Natural killer cell (primary cell): ENCODE measurements at regions not wholly inside any gene's neighbourhood (a gene's known extent, or its start where the extent isn't known, plus 50 kb on each side); places are given as distances from the start of the nearest gene placed in this dataset.

ENCODE experiments used
- ATAC-seq, 3 donors: fragments of 150-1000 bp in 2 of 3; fragments of 200-7000 bp in 1 of 3; cut with Tn5 transposase; 1 replicate in 1 of 3; 2 replicates in 2 of 3; pipeline ENCODE4 v1.10.0; 2021; ENCODE audit warnings: mild to moderate bottlenecking in 2 of 3, moderate library complexity in 2 of 3
- DNase-seq, 2 donors: peaks; one replicate each; pipeline versions ENCODE4 v3.0.0 to v3.0.0-alpha.2; 2013 to 2021; ENCODE audit warnings: mixed read lengths in 1 of 2
- H3K27ac ChIP-seq: one replicate; pipeline ENCODE4 v1.5.1; 2013; ENCODE audit warnings: mild to moderate bottlenecking, low read length
- H3K27me3 ChIP-seq: one replicate; pipeline ENCODE4 v1.6.1; 2013; ENCODE audit warnings: low read length; ENCODE audit not compliant: control insufficient read depth, insufficient read depth
- H3K36me3 ChIP-seq: one replicate; pipeline ENCODE4 v1.6.1; 2013; ENCODE audit warnings: low read length; ENCODE audit not compliant: control insufficient read depth, insufficient read depth
- H3K4me1 ChIP-seq: one replicate; pipeline ENCODE4 v1.6.1; 2013; ENCODE audit warnings: low read length; ENCODE audit not compliant: control insufficient read depth, insufficient read depth
- H3K4me3 ChIP-seq: one replicate; pipeline ENCODE4 v1.5.1; 2013; ENCODE audit warnings: low read length
- H3K9me3 ChIP-seq: one replicate; pipeline ENCODE4 v1.6.1; 2013; ENCODE audit warnings: low read length; ENCODE audit not compliant: control insufficient read depth, insufficient read depth
- H3K27ac Mint-ChIP-seq, 2 donors: one replicate each; pipeline ENCODE4 v1.8.0; 2022; ENCODE audit warnings: mild to moderate bottlenecking in 2 of 2, mixed read lengths in 2 of 2, moderate library complexity in 1 of 2
- H3K27me3 Mint-ChIP-seq, 2 donors: one replicate each; pipeline ENCODE4 v1.8.0; 2022; ENCODE audit warnings: low read depth in 2 of 2, mixed read lengths in 2 of 2
- H3K36me3 Mint-ChIP-seq: one replicate; pipeline ENCODE4 v1.8.0; 2022; ENCODE audit warnings: mixed read lengths
- H3K4me1 Mint-ChIP-seq, 2 donors: one replicate each; pipeline ENCODE4 v1.8.0; 2022; ENCODE audit warnings: mixed read lengths in 2 of 2
- H3K4me3 Mint-ChIP-seq: one replicate; pipeline ENCODE4 v1.8.0; 2022; ENCODE audit warnings: mild to moderate bottlenecking, moderate library complexity, mixed read lengths
- H3K9me3 Mint-ChIP-seq, 2 donors: one replicate each; pipeline ENCODE4 v1.8.0; 2022; ENCODE audit warnings: mixed read lengths in 2 of 2
- WGBS: methylation state at CpG from one replicate; pipeline ENCODE4 v1.1.7; 2013; ENCODE audit warnings: missing lambda C conversion rate; ENCODE audit not compliant: insufficient coverage; 5-methylcytosine and 5-hydroxymethylcytosine counted together
- intact Hi-C: fragments of 100-400 bp; cut with micrococcal nuclease; formaldehyde crosslinking; loops from one replicate; pipeline ENCODE4 v1.14.2; 2022
- TF ChIP-seq, protein P1 (sequence below): fragments of 200-600 bp; IDR thresholded peaks from one replicate; pipeline ENCODE4 v1.8.0; 2022; ENCODE audit warnings: antibody characterized with exemption

DNA sequence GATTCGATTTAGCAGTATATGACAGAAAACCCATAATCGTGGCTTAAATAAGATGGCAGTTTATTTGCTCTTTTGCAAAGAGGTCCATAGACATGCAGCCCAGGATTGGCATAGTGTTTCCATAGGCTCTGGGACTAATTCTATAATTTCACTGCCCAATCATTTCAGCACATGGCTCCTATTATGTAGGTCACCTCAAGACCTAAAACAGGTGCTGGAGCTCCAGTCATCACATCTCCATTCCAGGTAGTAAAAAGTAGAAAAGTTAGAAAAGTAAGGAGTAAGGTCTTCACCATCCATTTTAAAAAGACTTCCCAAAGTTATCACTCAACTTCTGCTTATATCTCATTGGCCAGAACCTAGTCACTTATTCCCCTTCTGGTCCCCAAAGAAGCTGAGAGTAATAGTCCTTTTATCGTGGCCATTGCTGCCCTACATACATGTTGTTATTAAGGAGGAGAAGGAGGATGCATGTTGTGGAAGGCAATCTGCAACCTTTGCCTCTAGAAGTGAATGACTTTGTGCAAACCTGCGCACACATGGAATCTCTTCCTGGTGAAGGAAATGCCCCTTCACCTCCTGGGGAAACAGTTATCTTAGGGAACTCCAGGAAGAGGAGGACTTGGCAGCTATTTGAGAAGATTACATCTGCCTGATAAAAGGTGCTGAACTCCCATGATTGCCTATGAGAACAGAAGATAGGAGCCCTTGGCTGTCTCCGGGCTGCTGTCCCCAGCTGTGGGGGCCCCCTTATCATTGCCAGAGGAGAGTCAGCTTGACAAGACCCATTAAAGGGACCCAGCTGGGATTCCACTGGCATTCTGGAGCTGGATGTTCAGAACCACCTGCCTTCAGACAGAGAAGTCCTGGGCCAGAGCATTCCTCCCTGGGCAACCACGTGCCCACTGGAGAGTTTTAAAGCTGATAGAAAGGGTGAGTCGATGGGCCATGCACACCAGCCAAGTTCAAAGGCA lies 330.6 kb upstream of the ZMIZ1 start:
- no peak for ATAC-seq

DNA sequence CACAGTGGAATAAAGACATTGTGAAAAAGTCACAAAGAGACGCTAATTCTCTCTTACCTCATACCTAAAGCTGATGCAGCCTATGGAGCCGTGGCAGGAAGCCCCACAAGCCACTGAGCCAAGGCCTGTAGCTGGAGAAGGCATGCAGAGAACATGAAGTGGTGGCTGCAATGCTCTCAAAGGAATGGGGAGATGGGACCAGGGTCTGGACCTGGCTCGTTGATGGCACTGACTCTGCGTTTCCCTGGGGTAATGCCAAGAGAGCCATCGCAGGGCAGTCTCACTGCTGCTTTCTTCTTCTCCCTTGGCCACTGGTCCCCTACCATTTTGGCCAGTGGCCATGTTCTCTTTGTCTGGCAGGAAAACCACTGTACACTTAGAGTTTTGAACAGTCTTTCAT lies 329.9 kb upstream of the ZMIZ1 start:
- Mint-ChIP-seq H3K36me3 (no peaks in the 10 kb centered on the region), H3K27ac (no peak overlapping the region), H3K4me3 (no peak overlapping the region), H3K4me1 (no peaks in the 10 kb centered on the region), H3K27me3 (peaks cover 15 to 31% of the 10 kb centered on the region in 2 donors), H3K9me3 (no peaks in the 10 kb centered on the region)
- Histone ChIP-seq H3K4me1 (peaks cover 6% of the 10 kb centered on the region), H3K36me3 (no peaks in the 10 kb centered on the region), H3K9me3 (no peaks in the 10 kb centered on the region), H3K4me3 (no peak overlapping the region), H3K27me3 (no peaks in the 10 kb centered on the region), H3K27ac (no peak overlapping the region)
- intact Hi-C loops: no loop called here
- ATAC-seq: no peak
- DNase-seq: no peak
- 89% methylated on average over 5 of the region's 5 CpGs for WGBS
- TF ChIP-seq, protein P1, sequence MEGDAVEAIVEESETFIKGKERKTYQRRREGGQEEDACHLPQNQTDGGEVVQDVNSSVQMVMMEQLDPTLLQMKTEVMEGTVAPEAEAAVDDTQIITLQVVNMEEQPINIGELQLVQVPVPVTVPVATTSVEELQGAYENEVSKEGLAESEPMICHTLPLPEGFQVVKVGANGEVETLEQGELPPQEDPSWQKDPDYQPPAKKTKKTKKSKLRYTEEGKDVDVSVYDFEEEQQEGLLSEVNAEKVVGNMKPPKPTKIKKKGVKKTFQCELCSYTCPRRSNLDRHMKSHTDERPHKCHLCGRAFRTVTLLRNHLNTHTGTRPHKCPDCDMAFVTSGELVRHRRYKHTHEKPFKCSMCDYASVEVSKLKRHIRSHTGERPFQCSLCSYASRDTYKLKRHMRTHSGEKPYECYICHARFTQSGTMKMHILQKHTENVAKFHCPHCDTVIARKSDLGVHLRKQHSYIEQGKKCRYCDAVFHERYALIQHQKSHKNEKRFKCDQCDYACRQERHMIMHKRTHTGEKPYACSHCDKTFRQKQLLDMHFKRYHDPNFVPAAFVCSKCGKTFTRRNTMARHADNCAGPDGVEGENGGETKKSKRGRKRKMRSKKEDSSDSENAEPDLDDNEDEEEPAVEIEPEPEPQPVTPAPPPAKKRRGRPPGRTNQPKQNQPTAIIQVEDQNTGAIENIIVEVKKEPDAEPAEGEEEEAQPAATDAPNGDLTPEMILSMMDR: no peak

More for the DNA sequence above, 330.6 kb upstream of the ZMIZ1 start:
- Histone ChIP-seq H3K4me3 (no peak overlapping the region), H3K27me3 (no peaks in the 10 kb centered on the region), H3K36me3 (no peaks in the 10 kb centered on the region), H3K9me3 (no peaks in the 10 kb centered on the region), H3K4me1 (peaks cover 6% of the 10 kb centered on the region), H3K27ac (no peak overlapping the region)
- no peaks in the 10 kb centered on the region for H3K36me3 Mint-ChIP-seq
- intact Hi-C loops: no loop called here
- WGBS: 88% methylated on average over 7 of the region's 7 CpGs
- H3K27ac Mint-ChIP-seq: no peak overlapping the region
- peaks cover 15 to 24% of the 10 kb centered on the region in 2 donors for H3K27me3 Mint-ChIP-seq
- no peak overlapping the region for H3K4me3 Mint-ChIP-seq
- no peaks in the 10 kb centered on the region for H3K4me1 Mint-ChIP-seq
- H3K9me3 Mint-ChIP-seq: no peaks in the 10 kb centered on the region
- DNase-seq: no peak
- TF ChIP-seq, protein P1: no peak

DNA sequence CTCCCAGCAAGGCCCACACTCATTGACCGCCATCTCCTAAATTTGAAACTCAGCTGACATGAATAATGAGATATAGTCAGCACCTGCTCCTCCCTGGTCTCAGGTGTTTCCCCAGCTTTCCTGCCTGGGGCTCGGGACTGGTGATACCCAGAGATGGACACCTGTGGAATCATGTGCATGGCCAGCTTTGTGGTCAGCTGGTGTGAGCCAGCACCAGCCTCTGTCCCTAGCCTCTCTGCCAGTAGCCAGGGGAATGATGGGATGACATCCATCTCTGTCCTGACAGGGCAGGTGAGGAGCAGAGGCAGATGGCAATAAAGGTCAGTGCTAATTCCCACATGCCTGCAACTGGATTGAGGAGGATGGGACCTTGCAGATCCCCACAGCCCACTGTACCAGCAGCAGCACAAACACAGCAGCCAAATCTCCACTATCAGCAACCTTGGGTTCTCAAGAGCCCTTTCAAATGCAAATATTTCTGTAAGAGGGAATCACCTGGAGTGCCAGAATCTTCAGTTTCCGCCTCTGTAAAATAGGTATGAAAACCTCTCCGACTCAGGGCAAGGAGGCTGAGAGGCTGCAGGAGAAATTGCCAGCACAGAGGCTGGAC lies 329.2 kb upstream of the ZMIZ1 start:
- Mint-ChIP-seq H3K4me3 (no peak overlapping the region), H3K36me3 (no peaks in the 10 kb centered on the region), H3K9me3 (no peaks in the 10 kb centered on the region), H3K27me3 (peaks cover 15 to 36% of the 10 kb centered on the region in 2 donors), H3K4me1 (no peaks in the 10 kb centered on the region), H3K27ac (no peak overlapping the region)
- no peaks in the 10 kb centered on the region for H3K36me3 ChIP-seq
- H3K9me3 ChIP-seq: no peaks in the 10 kb centered on the region
- H3K4me3 ChIP-seq: no peak overlapping the region
- H3K4me1 ChIP-seq: peaks cover 6% of the 10 kb centered on the region
- intact Hi-C loops: no loop called here
- H3K27me3 ChIP-seq: no peaks in the 10 kb centered on the region
- no peak overlapping the region for H3K27ac ChIP-seq
- WGBS: 85% methylated on average over 4 of the region's 4 CpGs
- TF ChIP-seq, protein P1: no peak
- no peak for ATAC-seq
- DNase-seq: no peak
